ENCODE measurements at regions not wholly inside any gene's neighbourhood (a gene's known extent, or its start where the extent isn't known, plus 50 kb on each side); places are given as distances from the start of the nearest gene placed in this dataset.

DNA sequence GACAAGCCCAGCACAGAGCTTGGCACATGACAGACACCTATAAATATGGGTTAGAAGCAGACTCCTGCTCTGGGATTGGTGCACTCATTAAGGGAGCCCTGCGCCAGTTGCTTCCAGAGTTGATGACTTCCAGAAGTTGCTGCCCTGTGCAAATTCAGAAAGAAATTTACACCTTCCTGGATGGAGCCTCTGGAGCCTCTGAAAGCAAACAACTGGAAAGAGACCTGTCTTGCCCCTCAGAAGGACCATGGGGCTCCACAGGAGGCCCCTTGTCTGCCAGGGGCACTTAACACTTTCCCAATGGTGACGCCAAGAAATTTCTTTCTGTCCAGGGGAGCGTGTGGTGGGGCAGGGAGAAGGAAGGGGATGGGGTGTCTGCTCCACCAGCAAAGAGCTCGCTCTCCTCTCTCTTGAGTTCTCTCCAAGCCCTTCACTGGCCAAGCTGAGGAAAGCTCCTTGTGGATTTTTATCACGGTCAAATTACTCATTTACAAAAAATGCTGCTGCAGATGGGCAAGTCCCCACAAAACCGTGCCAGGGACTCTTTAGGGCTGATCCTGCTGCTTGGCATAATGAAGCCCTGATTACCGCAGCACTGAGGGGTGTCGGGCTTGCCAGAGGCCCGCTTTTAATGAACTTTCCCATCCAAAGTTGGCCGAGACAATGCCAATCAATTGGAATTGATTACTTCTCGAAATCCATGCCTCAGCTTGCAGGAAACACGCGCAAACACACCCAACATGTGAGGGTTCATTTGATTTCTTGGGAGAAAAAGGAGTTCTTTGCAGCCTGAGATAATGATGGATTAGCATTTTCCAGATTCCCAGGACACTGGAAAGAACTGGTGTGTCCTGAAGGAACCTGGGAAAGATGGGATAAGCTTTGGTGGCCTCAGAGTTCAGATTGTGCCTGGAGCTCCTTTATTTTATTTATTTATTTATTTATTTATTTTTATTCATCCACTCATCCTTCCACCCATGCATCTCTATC is 583.6 kb upstream of the CDH5 start:
- Mint-ChIP-seq H3K4me1 (no peaks in the 10 kb centered on the region), H3K36me3 (ENCODE audit: low read depth) (no peaks in the 10 kb centered on the region), H3K4me3 (no peak overlapping the region), H3K27me3 (no peaks in the 10 kb centered on the region), H3K27ac (no peak overlapping the region)
- H3K9me3 ChIP-seq (ENCODE audit: control insufficient read depth, low read length, poor library complexity, severe bottlenecking), result no peaks in the 10 kb centered on the region
- ATAC-seq (no peak), DNase-seq (no peak)

DNA sequence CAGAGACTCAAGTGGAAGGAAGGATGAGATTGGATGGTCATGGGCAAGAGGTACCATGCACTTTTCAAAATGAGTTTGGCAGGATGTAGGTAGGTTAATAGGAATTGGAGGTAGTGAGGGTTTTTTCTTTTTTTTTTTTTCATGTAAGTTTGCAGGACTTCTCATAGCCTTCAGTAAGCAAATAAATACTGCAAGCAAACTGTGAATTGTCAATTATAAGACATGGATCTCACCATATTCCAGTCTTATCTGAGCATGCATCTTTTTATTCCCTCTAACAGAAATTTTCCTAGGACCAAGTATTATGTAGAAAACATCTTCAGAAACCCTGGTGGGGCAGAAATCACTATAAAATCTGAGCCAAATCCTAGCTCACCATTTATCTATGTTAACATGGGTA is 584.6 kb upstream of the CDH5 start:
- Mint-ChIP-seq H3K36me3 (ENCODE audit: low read depth) (no peaks in the 10 kb centered on the region), H3K27me3 (no peaks in the 10 kb centered on the region), H3K4me1 (no peaks in the 10 kb centered on the region), H3K27ac (no peak overlapping the region), H3K4me3 (no peak overlapping the region)
- H3K9me3 ChIP-seq (ENCODE audit: control insufficient read depth, low read length, poor library complexity, severe bottlenecking), result no peaks in the 10 kb centered on the region
- no peak for ATAC-seq
- DNase-seq, result no peak

DNA sequence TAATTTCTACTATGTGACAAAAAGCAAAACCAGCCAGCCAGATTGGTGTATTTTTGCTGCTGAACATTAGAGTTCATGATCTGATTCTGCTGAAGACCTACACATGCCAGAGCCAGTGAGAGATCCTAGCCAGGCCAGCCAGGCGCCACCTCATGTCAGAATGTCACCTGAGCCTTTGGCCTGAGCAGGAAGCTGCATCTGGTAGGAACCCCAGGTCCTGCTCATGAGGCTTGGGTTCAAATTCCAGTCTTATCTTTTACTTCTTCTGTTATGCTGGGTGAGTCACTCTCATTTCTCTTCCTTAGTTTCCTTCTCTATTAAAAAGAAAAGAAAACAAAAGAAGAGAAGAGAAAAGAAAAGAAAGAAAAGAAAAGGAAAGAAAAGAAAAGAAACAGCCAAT is 585.1 kb upstream of the CDH5 start:
- Mint-ChIP-seq H3K27me3 (no peaks in the 10 kb centered on the region), H3K4me1 (no peaks in the 10 kb centered on the region), H3K27ac (no peak overlapping the region), H3K4me3 (no peak overlapping the region), H3K36me3 (ENCODE audit: low read depth) (no peaks in the 10 kb centered on the region)
- H3K9me3 ChIP-seq (ENCODE audit: control insufficient read depth, low read length, poor library complexity, severe bottlenecking), result no peaks in the 10 kb centered on the region
- DNase-seq (no peak), ATAC-seq (no peak)

GRCh38 chr16:65779201-65779600 is 587.3 kb upstream of the CDH5 start:
- Mint-ChIP-seq H3K27me3 (no peaks in the 10 kb centered on the region), H3K4me1 (no peaks in the 10 kb centered on the region), H3K36me3 (ENCODE audit: low read depth) (no peaks in the 10 kb centered on the region), H3K27ac (no peak overlapping the region), H3K4me3 (no peak overlapping the region)
- no peak for DNase-seq
- no peak for ATAC-seq
- H3K9me3 ChIP-seq (ENCODE audit: control insufficient read depth, low read length, poor library complexity, severe bottlenecking), result no peaks in the 10 kb centered on the region

DNA sequence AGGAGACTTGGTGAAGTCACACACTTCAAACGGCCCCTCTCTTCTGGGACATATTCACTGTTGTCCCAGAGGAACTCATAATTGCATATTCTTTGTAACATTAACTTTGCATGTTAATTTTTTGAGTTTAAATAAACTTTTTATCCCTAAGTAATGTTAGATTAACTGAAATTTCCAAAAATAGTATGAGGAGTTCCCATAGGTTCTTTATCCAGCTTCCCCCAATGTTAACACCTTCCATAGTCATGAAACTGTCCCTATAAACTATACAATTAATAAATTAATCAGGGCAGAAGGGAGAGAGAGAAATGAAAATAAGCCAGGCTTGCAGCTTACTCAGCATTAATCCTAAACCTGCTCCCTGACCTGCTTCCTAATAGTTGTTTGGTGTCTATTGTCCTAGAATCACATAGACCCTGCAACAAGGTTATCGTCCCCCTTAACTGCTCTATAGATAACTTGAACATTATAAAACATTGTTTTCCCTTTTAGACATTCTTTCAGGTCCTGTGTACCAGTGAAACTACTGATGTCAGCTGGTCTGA is 589.8 kb upstream of the CDH5 start:
- H3K27ac Mint-ChIP-seq, result no peak overlapping the region
- H3K4me3 Mint-ChIP-seq, result no peak overlapping the region
- no peaks in the 10 kb centered on the region for H3K36me3 Mint-ChIP-seq (ENCODE audit: low read depth)
- DNase-seq (no peak), ATAC-seq (no peak)
- no peaks in the 10 kb centered on the region for H3K27me3 Mint-ChIP-seq
- H3K9me3 ChIP-seq (ENCODE audit: control insufficient read depth, low read length, poor library complexity, severe bottlenecking), result no peaks in the 10 kb centered on the region
- no peaks in the 10 kb centered on the region for H3K4me1 Mint-ChIP-seq

DNA sequence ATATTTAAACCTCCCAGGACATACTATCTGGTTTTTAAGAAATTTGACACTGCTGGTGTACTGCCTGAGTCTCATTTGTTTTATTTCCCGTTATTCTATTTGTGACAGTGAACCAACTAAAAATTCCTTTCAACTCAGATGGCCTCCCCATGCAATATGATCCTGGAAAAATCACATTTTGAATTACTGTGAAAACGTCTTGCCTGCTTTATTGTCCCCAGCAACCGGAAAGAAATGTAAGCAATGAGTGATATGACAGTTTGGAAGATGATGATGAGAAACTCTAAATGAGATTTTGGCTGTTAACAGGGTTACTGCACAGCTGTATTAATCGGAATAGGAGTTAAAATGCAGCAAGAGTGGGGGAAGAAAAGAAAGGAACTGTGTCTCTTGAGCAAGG is 590.7 kb upstream of the CDH5 start:
- no peak overlapping the region for H3K4me3 Mint-ChIP-seq

GRCh38 chr16:65774350-65774749 is 592.1 kb upstream of the CDH5 start:
- Mint-ChIP-seq H3K4me1 (no peaks in the 10 kb centered on the region), H3K27me3 (no peaks in the 10 kb centered on the region), H3K4me3 (no peak overlapping the region), H3K36me3 (ENCODE audit: low read depth) (no peaks in the 10 kb centered on the region), H3K27ac (no peak overlapping the region)
- no peaks in the 10 kb centered on the region for H3K9me3 ChIP-seq (ENCODE audit: control insufficient read depth, low read length, poor library complexity, severe bottlenecking)
- DNase-seq (no peak), ATAC-seq (no peak)

More for the DNA sequence above, 590.7 kb upstream of the CDH5 start:
- no peak overlapping the region for H3K27ac Mint-ChIP-seq
- no peaks in the 10 kb centered on the region for H3K36me3 Mint-ChIP-seq (ENCODE audit: low read depth)
- H3K4me1 Mint-ChIP-seq, result no peaks in the 10 kb centered on the region
- H3K9me3 ChIP-seq (ENCODE audit: control insufficient read depth, low read length, poor library complexity, severe bottlenecking), result no peaks in the 10 kb centered on the region
- DNase-seq (no peak), ATAC-seq (no peak)
- H3K27me3 Mint-ChIP-seq, result no peaks in the 10 kb centered on the region

- Mint-ChIP-seq H3K36me3 (ENCODE audit: low read depth) (no peaks in the 10 kb centered on the region), H3K4me1 (no peaks in the 10 kb centered on the region), H3K27ac (no peak overlapping the region), H3K27me3 (no peaks in the 10 kb centered on the region), H3K4me3 (no peak overlapping the region)
- no peak for ATAC-seq
- H3K9me3 ChIP-seq (ENCODE audit: control insufficient read depth, low read length, poor library complexity, severe bottlenecking), result no peaks in the 10 kb centered on the region
- DNase-seq, result no peak
Measured at GRCh38 chr16:65773301-65773874, 593.1 kb upstream of the CDH5 start.

DNA sequence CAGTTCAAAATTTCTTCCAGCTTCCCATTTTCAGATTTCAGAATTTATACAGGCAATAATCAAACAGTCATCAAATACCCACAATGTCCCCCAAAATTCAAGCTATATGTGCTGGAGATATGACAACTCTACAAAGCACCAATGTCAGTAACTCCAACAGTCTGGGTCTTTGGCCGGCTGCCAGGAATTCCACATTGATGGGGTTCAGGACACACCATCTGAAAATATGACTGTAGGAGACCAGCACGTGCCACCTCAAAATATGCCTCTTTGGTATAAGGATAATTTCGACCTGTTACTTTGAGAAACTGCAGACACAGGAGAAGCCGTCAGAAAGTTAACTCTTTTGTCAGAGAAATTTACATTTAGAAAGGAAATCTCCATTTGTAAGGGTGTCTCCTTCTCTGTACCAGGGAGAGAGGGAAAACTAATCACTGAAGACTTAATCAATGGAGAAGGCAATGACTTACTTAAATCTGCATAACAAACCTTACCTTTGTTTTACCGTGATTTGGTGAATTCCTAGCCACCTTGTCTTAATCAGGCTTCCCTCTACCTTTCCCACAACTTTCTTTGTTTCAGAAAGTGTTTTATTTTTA is 594.3 kb upstream of the CDH5 start:
- no peak for ATAC-seq
- no peaks in the 10 kb centered on the region for H3K27me3 Mint-ChIP-seq
- no peaks in the 10 kb centered on the region for H3K9me3 ChIP-seq (ENCODE audit: control insufficient read depth, low read length, poor library complexity, severe bottlenecking)
- H3K36me3 Mint-ChIP-seq (ENCODE audit: low read depth), result no peaks in the 10 kb centered on the region
- DNase-seq, result no peak
- no peak overlapping the region for H3K27ac Mint-ChIP-seq
- no peaks in the 10 kb centered on the region for H3K4me1 Mint-ChIP-seq
- no peak overlapping the region for H3K4me3 Mint-ChIP-seq

DNA sequence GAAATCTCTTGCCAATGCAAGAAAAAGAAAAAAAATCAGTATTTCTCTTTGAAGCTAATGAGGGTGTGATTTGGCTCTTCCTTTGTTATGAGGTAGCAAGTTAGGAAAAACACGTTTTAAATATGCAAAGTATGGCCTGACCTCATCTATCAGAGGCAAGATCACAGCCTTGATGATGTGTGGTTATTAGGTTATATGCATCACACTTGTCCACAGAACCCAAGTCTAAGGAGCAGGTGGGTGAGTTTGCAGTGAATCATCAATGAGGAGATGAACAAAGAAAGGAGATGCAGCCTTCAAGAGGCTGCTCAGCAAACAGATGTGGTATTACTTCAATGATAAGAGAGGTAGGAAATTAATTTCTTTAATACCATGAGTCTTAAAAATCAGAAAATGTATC is 594.8 kb upstream of the CDH5 start:
- Mint-ChIP-seq H3K4me3 (no peak overlapping the region), H3K36me3 (ENCODE audit: low read depth) (no peaks in the 10 kb centered on the region), H3K27me3 (no peaks in the 10 kb centered on the region), H3K4me1 (no peaks in the 10 kb centered on the region), H3K27ac (no peak overlapping the region)
- H3K9me3 ChIP-seq (ENCODE audit: control insufficient read depth, low read length, poor library complexity, severe bottlenecking), result no peaks in the 10 kb centered on the region
- ATAC-seq, result no peak
- no peak for DNase-seq

- Mint-ChIP-seq H3K4me3 (no peak overlapping the region), H3K27ac (no peak overlapping the region), H3K36me3 (ENCODE audit: low read depth) (no peaks in the 10 kb centered on the region), H3K4me1 (no peaks in the 10 kb centered on the region), H3K27me3 (no peaks in the 10 kb centered on the region)
- DNase-seq (no peak), ATAC-seq (no peak)
- no peaks in the 10 kb centered on the region for H3K9me3 ChIP-seq (ENCODE audit: control insufficient read depth, low read length, poor library complexity, severe bottlenecking)
Measured at GRCh38 chr16:65770752-65771151, 595.7 kb upstream of the CDH5 start.

DNA sequence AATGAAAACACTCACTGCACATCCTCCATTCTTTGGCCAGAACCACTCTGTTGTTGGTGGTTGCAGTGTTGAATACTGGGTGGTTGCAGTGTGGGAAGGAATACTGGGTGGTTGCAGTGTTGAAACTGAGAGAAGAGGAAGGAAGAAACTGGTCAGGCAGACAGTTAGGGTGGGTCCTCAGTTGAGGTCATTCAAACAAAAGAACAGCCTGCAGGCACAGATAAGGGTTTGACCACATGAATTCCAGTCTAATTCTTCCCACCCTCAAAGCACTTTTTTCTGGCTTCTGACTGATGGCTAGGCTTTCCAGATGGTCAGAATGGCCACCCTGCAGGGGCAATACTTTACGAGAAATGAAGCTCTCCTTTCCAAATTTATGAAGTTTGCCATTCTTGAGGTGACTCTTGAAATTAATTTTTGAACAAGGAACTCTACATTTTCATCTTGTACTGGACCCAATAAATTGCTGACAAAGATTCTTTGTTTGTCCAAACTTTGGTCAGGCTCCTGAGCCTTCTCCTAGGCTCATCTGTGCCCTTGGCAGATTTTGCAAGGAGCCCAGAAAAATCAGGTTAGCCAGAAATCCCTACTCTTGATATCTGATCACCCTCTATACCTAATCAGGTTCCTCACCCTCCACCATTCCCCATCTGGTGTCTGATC is 596.6 kb upstream of the CDH5 start:
- DNase-seq, result no peak

GRCh38 chr16:65769055-65769465 is 597.4 kb upstream of the CDH5 start:
- no peaks in the 10 kb centered on the region for H3K9me3 ChIP-seq (ENCODE audit: control insufficient read depth, low read length, poor library complexity, severe bottlenecking)
- no peak for ATAC-seq
- Mint-ChIP-seq H3K4me1 (no peaks in the 10 kb centered on the region), H3K27ac (no peak overlapping the region), H3K36me3 (ENCODE audit: low read depth) (no peaks in the 10 kb centered on the region), H3K4me3 (no peak overlapping the region), H3K27me3 (no peaks in the 10 kb centered on the region)
- DNase-seq, result no peak

More for the DNA sequence above, 596.6 kb upstream of the CDH5 start:
- Mint-ChIP-seq H3K4me3 (no peak overlapping the region), H3K27ac (no peak overlapping the region), H3K4me1 (no peaks in the 10 kb centered on the region), H3K27me3 (no peaks in the 10 kb centered on the region), H3K36me3 (ENCODE audit: low read depth) (no peaks in the 10 kb centered on the region)
- H3K9me3 ChIP-seq (ENCODE audit: control insufficient read depth, low read length, poor library complexity, severe bottlenecking), result no peaks in the 10 kb centered on the region
- no peak for ATAC-seq
